ENCODE measurements at regions not wholly inside any gene's neighbourhood (a gene's known extent, or its start where the extent isn't known, plus 50 kb on each side); places are given as distances from the start of the nearest gene placed in this dataset.

GRCh38 chr1:30365596-30365995 lies 357.8 kb downstream of the MATN1 start:
- TF ChIP-seq, protein P1, sequence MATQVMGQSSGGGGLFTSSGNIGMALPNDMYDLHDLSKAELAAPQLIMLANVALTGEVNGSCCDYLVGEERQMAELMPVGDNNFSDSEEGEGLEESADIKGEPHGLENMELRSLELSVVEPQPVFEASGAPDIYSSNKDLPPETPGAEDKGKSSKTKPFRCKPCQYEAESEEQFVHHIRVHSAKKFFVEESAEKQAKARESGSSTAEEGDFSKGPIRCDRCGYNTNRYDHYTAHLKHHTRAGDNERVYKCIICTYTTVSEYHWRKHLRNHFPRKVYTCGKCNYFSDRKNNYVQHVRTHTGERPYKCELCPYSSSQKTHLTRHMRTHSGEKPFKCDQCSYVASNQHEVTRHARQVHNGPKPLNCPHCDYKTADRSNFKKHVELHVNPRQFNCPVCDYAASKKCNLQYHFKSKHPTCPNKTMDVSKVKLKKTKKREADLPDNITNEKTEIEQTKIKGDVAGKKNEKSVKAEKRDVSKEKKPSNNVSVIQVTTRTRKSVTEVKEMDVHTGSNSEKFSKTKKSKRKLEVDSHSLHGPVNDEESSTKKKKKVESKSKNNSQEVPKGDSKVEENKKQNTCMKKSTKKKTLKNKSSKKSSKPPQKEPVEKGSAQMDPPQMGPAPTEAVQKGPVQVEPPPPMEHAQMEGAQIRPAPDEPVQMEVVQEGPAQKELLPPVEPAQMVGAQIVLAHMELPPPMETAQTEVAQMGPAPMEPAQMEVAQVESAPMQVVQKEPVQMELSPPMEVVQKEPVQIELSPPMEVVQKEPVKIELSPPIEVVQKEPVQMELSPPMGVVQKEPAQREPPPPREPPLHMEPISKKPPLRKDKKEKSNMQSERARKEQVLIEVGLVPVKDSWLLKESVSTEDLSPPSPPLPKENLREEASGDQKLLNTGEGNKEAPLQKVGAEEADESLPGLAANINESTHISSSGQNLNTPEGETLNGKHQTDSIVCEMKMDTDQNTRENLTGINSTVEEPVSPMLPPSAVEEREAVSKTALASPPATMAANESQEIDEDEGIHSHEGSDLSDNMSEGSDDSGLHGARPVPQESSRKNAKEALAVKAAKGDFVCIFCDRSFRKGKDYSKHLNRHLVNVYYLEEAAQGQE (IDR thresholded peaks at IDR 0.05; ENCODE audit: insufficient read depth in 1 of 2, low read depth in 2 of 2, low read length in 2 of 2) = peak; percentile 55 to 80; a peak in 3 of 4 replicates
- no peak for TF ChIP-seq POLR2AphosphoS5 (IDR thresholded peaks at IDR 0.05; ENCODE audit: low read depth, low read length)
- TF ChIP-seq SIN3A (IDR thresholded peaks at IDR 0.05; ENCODE audit: borderline replicate concordance, insufficient read depth, low read length) = no peak
- no peak for TF ChIP-seq TAF1 (IDR thresholded peaks at IDR 0.05; ENCODE audit: borderline replicate concordance, insufficient read depth, low read length)
- TF ChIP-seq FOXP2 (optimal IDR thresholded peaks at IDR 0.05; ENCODE audit: borderline replicate concordance, extremely low read depth, extremely low read length, insufficient read depth) = no peak

Data from PFSK-1 (cell line).